GM12878 (cell line): ENCODE measurements at regions not wholly inside any gene's neighbourhood (a gene's known extent, or its start where the extent isn't known, plus 50 kb on each side); places are given as distances from the start of the nearest gene placed in this dataset.

Experiments
- ATAC-seq: fragments of 200-7000 bp; cut with Tn5 transposase; 3 replicates; pipeline ENCODE4 v1.9.1; 2020; ENCODE audit warnings: mild to moderate bottlenecking, moderate library complexity
- BruUV-seq: library from RNA; stranded (reverse); fragments of 400-500 nt; replicated peaks from 2 replicates; lab custom pipeline; 2021; lab: Mats Ljungman, UMichigan
- CTCF ChIA-PET: fragments of 300-600 bp; sonication (Branson Sonifier 250); formaldehyde crosslinking; extraction: SDS; loops from one replicate; lab custom pipeline; 2021; ENCODE audit warnings: inconsistent platforms; lab: Yijun Ruan, JAX
- POLR2A ChIA-PET: fragments of 350-600 bp; formaldehyde crosslinking; extraction: SDS; loops from one replicate; lab custom pipeline; 2021; ENCODE audit warnings: inconsistent platforms; lab: Charles Lee
- RAD21 ChIA-PET: fragments of 300-600 bp; sonication (Branson Sonifier 250); formaldehyde crosslinking; loops from one replicate; lab custom pipeline; 2023; ENCODE audit warnings: antibody characterized with exemption; ENCODE audit not compliant: unreplicated experiment; lab: Charles Lee
- SMC1A ChIA-PET: fragments of 300-600 bp; sonication (Branson Sonifier 250); formaldehyde crosslinking; loops from one replicate; lab custom pipeline; 2023; ENCODE audit not compliant: unreplicated experiment, uncharacterized antibody; lab: Charles Lee
- DNase-seq: peaks from one replicate; pipeline ENCODE4 v3.0.0-alpha.2; 2011; ENCODE audit warnings: low read depth, low spot score
- FAIRE-seq: peaks from 3 replicates; lab custom pipeline; 2011; peaks lifted over from hg19 to GRCh38; lab: Jason Lieb, UNC
- H2AFZ ChIP-seq: 2 replicates; pipeline ENCODE4 v1.6.0; 2011; ENCODE audit warnings: low read depth, low read length, control low read depth; ENCODE audit not compliant: control insufficient read depth
- H3K27ac ChIP-seq: 2 replicates; pipeline ENCODE4 v1.5.1; 2011; ENCODE audit warnings: control low read depth; ENCODE audit not compliant: control insufficient read depth, insufficient read depth
- H3K27me3 ChIP-seq, 2 experiments: replicated peaks in 1 of 2; 2 replicates each; pipeline versions ENCODE4 v1.6.0 to v1.6.1; 2011; ENCODE audit warnings: low read length in 1 of 2; ENCODE audit not compliant: control insufficient read depth in 2 of 2, insufficient read depth in 2 of 2
- H3K36me3 ChIP-seq, 2 experiments: 2 replicates each; pipeline ENCODE4 v1.5.1; 2011; ENCODE audit warnings: low read length in 1 of 2; ENCODE audit not compliant: control insufficient read depth in 2 of 2, insufficient read depth in 2 of 2
- H3K4me1 ChIP-seq: 2 replicates; pipeline ENCODE4 v1.6.1; 2011; ENCODE audit warnings: mild to moderate bottlenecking, low read length, moderate library complexity, mixed read lengths; ENCODE audit not compliant: control insufficient read depth, insufficient read depth
- H3K4me2 ChIP-seq: 2 replicates; pipeline ENCODE4 v1.6.0; 2011; ENCODE audit warnings: control low read depth; ENCODE audit not compliant: control insufficient read depth, insufficient read depth
- H3K4me3 ChIP-seq: fragments of 200-600 bp; sonication (generic); 2 replicates; pipeline ENCODE4 v1.5.1; 2016
- H3K79me2 ChIP-seq: 2 replicates; pipeline ENCODE4 v1.6.0; 2011; ENCODE audit warnings: low read length; ENCODE audit not compliant: control insufficient read depth, insufficient read depth
- H3K9ac ChIP-seq: 2 replicates; pipeline ENCODE4 v1.8.0; 2011; ENCODE audit warnings: low read length, control low read depth, mixed read lengths; ENCODE audit not compliant: control insufficient read depth, insufficient read depth
- H3K9me3 ChIP-seq: replicated peaks from 3 replicates; pipeline ENCODE4 v1.5.1; 2011; ENCODE audit warnings: mild to moderate bottlenecking, low read length; ENCODE audit not compliant: control insufficient read depth, insufficient read depth
- H4K20me1 ChIP-seq: 2 replicates; pipeline ENCODE4 v1.6.0; 2011; ENCODE audit not compliant: control insufficient read depth, insufficient read depth
- CBX5 ChIP-seq: sonication (generic); IDR thresholded peaks from 2 replicates; pipeline ENCODE4 v1.6.1; 2016; ENCODE audit warnings: low read depth, moderate library complexity, mild to moderate bottlenecking, inconsistent platforms
- E2F8 ChIP-seq: fragments of 450-650 bp; IDR thresholded peaks from 2 replicates; pipeline ENCODE4 v1.6.1; 2018; ENCODE audit warnings: mild to moderate bottlenecking, low read depth, moderate library complexity; ENCODE audit not compliant: partially characterized antibody
- HDAC6 ChIP-seq: fragments of 200-600 bp; sonication (generic); IDR thresholded peaks from one replicate; pipeline ENCODE4 v1.8.0; 2017; ENCODE audit warnings: antibody characterized with exemption; ENCODE audit not compliant: unreplicated experiment
- KDM1A ChIP-seq: fragments of 200-600 bp; sonication (generic); IDR thresholded peaks from 2 replicates; pipeline ENCODE4 v1.6.1; 2016; ENCODE audit warnings: borderline replicate concordance
- LARP7 ChIP-seq: fragments of 450-650 bp; IDR thresholded peaks from 2 replicates; pipeline ENCODE4 v1.6.1; 2017; ENCODE audit warnings: mild to moderate bottlenecking
- PAX8 ChIP-seq: fragments of 450-650 bp; IDR thresholded peaks from 2 replicates; pipeline ENCODE4 v1.6.1; 2017; ENCODE audit warnings: mild to moderate bottlenecking, moderate library complexity
- POLR2A ChIP-seq: IDR thresholded peaks from 2 replicates; pipeline ENCODE4 v1.6.1; 2011; ENCODE audit warnings: low read depth, mild to moderate bottlenecking, low read length
- RELA ChIP-seq: fragments of 450-650 bp; IDR thresholded peaks from 2 replicates; pipeline ENCODE4 v1.8.0; 2014; ENCODE audit warnings: borderline replicate concordance; ENCODE audit not compliant: partially characterized antibody
- TCF3 ChIP-seq: IDR thresholded peaks from 2 replicates; pipeline ENCODE4 v1.6.1; 2012; ENCODE audit warnings: low read depth, mild to moderate bottlenecking, low read length, borderline replicate concordance; ENCODE audit not compliant: insufficient read depth
- YBX1 ChIP-seq: fragments of 450-650 bp; IDR thresholded peaks from 2 replicates; pipeline ENCODE4 v1.6.1; 2016; ENCODE audit warnings: antibody characterized with exemption
- ZBTB40 ChIP-seq: fragments of 450-650 bp; IDR thresholded peaks from 2 replicates; pipeline ENCODE4 v1.6.1; 2016; ENCODE audit warnings: mild to moderate bottlenecking, moderate library complexity, borderline replicate concordance
- WGBS: methylation state at CpG from one replicate; pipeline ENCODE4 v1.1.6; 2016; ENCODE audit warnings: low lambda C conversion rate; ENCODE audit not compliant: insufficient replicate concordance, insufficient coverage; ENCODE audit errors: missing lambda C conversion rate; 5-methylcytosine and 5-hydroxymethylcytosine counted together
- in situ Hi-C: fragments of 300-500 bp; cut with MboI; formaldehyde crosslinking; loops from 9 replicates; pipeline ENCODE4 v1.14.3; 2018; ENCODE audit warnings: mixed read lengths
- intact Hi-C: fragments of 100-400 bp; cut with micrococcal nuclease; formaldehyde crosslinking; loops from one replicate; pipeline ENCODE4 v1.14.2; 2022; ENCODE audit not compliant: unreplicated experiment
- TF ChIP-seq, protein P1 (sequence below): IDR thresholded peaks from 2 replicates; pipeline ENCODE4 v1.6.1; 2011; ENCODE audit warnings: low read depth, mild to moderate bottlenecking, low read length, moderate library complexity, borderline replicate concordance; ENCODE audit errors: extremely low read depth

- TF ChIP-seq ZBTB40 = no peak
Observed at GRCh38 chr20:22428051-22428450, 156.3 kb downstream of the FOXA2 start (continued).

- CTCF ChIA-PET = interaction anchor here (0.7 kb wide), 1 partner anchor 334 kb away, joined by 3 read pairs; no protein-coding TSS in a partner anchor
- POLR2A ChIA-PET = no interaction called here
- in situ Hi-C loops = no loop called here
- TF ChIP-seq LARP7 (no peak), RELA (no peak), CBX5 (no peak), POLR2A (no peak), YBX1 (no peak), KDM1A (no peak), PAX8 (no peak), ZBTB40 (no peak), HDAC6 (no peak), E2F8 (no peak), TCF3 (no peak)
- TF ChIP-seq, protein P1, sequence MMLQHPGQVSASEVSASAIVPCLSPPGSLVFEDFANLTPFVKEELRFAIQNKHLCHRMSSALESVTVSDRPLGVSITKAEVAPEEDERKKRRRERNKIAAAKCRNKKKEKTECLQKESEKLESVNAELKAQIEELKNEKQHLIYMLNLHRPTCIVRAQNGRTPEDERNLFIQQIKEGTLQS = no peak
Observed at GRCh38 chr20:22426772-22427171, 157.6 kb downstream of the FOXA2 start.

More at GRCh38 chr20:22426772-22427171, 157.6 kb downstream of the FOXA2 start:
- FAIRE-seq (no peak), ATAC-seq (no peak), DNase-seq (no peak)
- H3K4me2 ChIP-seq = no peak overlapping the region
- H3K79me2 ChIP-seq = no peaks in the 10 kb centered on the region
- H2AFZ ChIP-seq = no peak overlapping the region
- no peaks in the 10 kb centered on the region for H3K36me3 ChIP-seq
- RAD21 ChIA-PET = no interaction called here
- H3K27me3 ChIP-seq = no peaks in the 10 kb centered on the region
- 0% methylated on average over 2 of the region's 2 CpGs for WGBS
- H3K4me3 ChIP-seq = no peak overlapping the region
- H3K9me3 ChIP-seq = no peaks in the 10 kb centered on the region
- intact Hi-C loops = no loop called here
- SMC1A ChIA-PET = no interaction called here
- no peak overlapping the region for H3K27ac ChIP-seq
- no peaks in the 10 kb centered on the region for H3K4me1 ChIP-seq
- H3K9ac ChIP-seq = no peak overlapping the region
- no peaks in the 10 kb centered on the region for H4K20me1 ChIP-seq
- no TSS peak for BruUV-seq
